ENCODE measurements at regions not wholly inside any gene's neighbourhood (a gene's known extent, or its start where the extent isn't known, plus 50 kb on each side); places are given as distances from the start of the nearest gene placed in this dataset.

GRCh38 chr5:24791326-24791725, 146.5 kb upstream of the CDH10 start:
- no peak for DNase-seq (ENCODE audit: extremely low spot score, unreplicated experiment)
- H3K36me3 Mint-ChIP-seq (ENCODE audit: unreplicated experiment) = no peaks in the 10 kb centered on the region
- peaks cover 7% of the 10 kb centered on the region for H3K4me1 Mint-ChIP-seq (ENCODE audit: unreplicated experiment)
- no peaks in the 10 kb centered on the region for H3K9me3 Mint-ChIP-seq (ENCODE audit: unreplicated experiment)
- H3K27me3 Mint-ChIP-seq (ENCODE audit: unreplicated experiment) = no peaks in the 10 kb centered on the region
- no peak overlapping the region for H3K27ac Mint-ChIP-seq (ENCODE audit: unreplicated experiment)
- no peak overlapping the region for H3K4me3 Mint-ChIP-seq (ENCODE audit: unreplicated experiment)
- no peak for TF ChIP-seq CTCF (IDR thresholded peaks at IDR 0.05)

- no peak for TF ChIP-seq CTCF (IDR thresholded peaks at IDR 0.05)
- Mint-ChIP-seq H3K36me3 (ENCODE audit: unreplicated experiment) (no peaks in the 10 kb centered on the region), H3K9me3 (ENCODE audit: unreplicated experiment) (no peaks in the 10 kb centered on the region), H3K4me3 (ENCODE audit: unreplicated experiment) (no peak overlapping the region), H3K27ac (ENCODE audit: unreplicated experiment) (no peak overlapping the region), H3K27me3 (ENCODE audit: unreplicated experiment) (no peaks in the 10 kb centered on the region), H3K4me1 (ENCODE audit: unreplicated experiment) (peaks cover 7% of the 10 kb centered on the region)
- no peak for DNase-seq (ENCODE audit: extremely low spot score, unreplicated experiment)
Measured at GRCh38 chr5:24789611-24790351, 145.0 kb upstream of the CDH10 start.

GRCh38 chr5:24788829-24789514, 144.2 kb upstream of the CDH10 start:
- Mint-ChIP-seq H3K4me3 (ENCODE audit: unreplicated experiment) (no peak overlapping the region), H3K27me3 (ENCODE audit: unreplicated experiment) (no peaks in the 10 kb centered on the region), H3K4me1 (ENCODE audit: unreplicated experiment) (peaks cover 7% of the 10 kb centered on the region), H3K27ac (ENCODE audit: unreplicated experiment) (peak overlapping the region; percentile 11), H3K9me3 (ENCODE audit: unreplicated experiment) (no peaks in the 10 kb centered on the region), H3K36me3 (ENCODE audit: unreplicated experiment) (no peaks in the 10 kb centered on the region)
- DNase-seq (ENCODE audit: extremely low spot score, unreplicated experiment) = no peak
- no peak for TF ChIP-seq CTCF (IDR thresholded peaks at IDR 0.05)

GRCh38 chr5:24786108-24786507, 141.3 kb upstream of the CDH10 start:
- no peak for TF ChIP-seq CTCF (IDR thresholded peaks at IDR 0.05)
- no peak for DNase-seq (ENCODE audit: extremely low spot score, unreplicated experiment)
- H3K4me1 Mint-ChIP-seq (ENCODE audit: unreplicated experiment) = peaks cover 7% of the 10 kb centered on the region
- peaks cover 11% of the 10 kb centered on the region for H3K9me3 Mint-ChIP-seq (ENCODE audit: unreplicated experiment)
- H3K27me3 Mint-ChIP-seq (ENCODE audit: unreplicated experiment) = no peaks in the 10 kb centered on the region
- H3K4me3 Mint-ChIP-seq (ENCODE audit: unreplicated experiment) = no peak overlapping the region
- H3K36me3 Mint-ChIP-seq (ENCODE audit: unreplicated experiment) = no peaks in the 10 kb centered on the region
- no peak overlapping the region for H3K27ac Mint-ChIP-seq (ENCODE audit: unreplicated experiment)

GRCh38 chr5:24783596-24783995, 138.8 kb upstream of the CDH10 start:
- Mint-ChIP-seq H3K4me1 (ENCODE audit: unreplicated experiment) (no peaks in the 10 kb centered on the region), H3K27ac (ENCODE audit: unreplicated experiment) (no peak overlapping the region), H3K9me3 (ENCODE audit: unreplicated experiment) (peaks cover 11% of the 10 kb centered on the region), H3K36me3 (ENCODE audit: unreplicated experiment) (no peaks in the 10 kb centered on the region), H3K27me3 (ENCODE audit: unreplicated experiment) (no peaks in the 10 kb centered on the region), H3K4me3 (ENCODE audit: unreplicated experiment) (no peak overlapping the region)
- no peak for TF ChIP-seq CTCF (IDR thresholded peaks at IDR 0.05)
- DNase-seq (ENCODE audit: extremely low spot score, unreplicated experiment) = no peak

Data from osteocyte (in vitro differentiated cells).